GM19455 (cell line): ENCODE measurements at regions not wholly inside any gene's neighbourhood (a gene's known extent, or its start where the extent isn't known, plus 50 kb on each side); places are given as distances from the start of the nearest gene placed in this dataset.

Source experiments
- ATAC-seq: cut with Tn5 transposase; IDR thresholded peaks from one replicate; pipeline ENCODE4 v1.9.1; 2021; ENCODE audit not compliant: unreplicated experiment

GRCh38 chr2:41806286-41806685, 241.5 kb upstream of the PKDCC start:
- no peak for ATAC-seq

DNA sequence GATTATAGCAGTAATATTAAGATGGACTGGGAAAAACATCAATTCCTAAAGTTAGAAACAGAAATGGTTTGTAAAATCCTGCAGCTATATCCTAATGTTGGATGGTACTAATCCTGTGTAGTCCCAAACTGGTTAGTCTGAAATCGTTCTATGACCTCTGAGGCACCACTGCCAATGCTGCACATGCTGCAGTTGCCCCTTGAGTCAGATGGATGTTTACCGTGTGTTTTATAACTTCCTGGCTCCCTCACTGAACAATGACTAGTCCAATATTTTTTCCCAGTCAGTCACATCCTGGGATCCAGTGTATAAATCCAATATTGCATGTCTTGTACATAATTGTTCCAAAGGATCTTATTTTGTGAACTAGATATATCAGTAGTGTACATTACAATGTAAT, 226.7 kb upstream of the PKDCC start:
- no peak for ATAC-seq

DNA sequence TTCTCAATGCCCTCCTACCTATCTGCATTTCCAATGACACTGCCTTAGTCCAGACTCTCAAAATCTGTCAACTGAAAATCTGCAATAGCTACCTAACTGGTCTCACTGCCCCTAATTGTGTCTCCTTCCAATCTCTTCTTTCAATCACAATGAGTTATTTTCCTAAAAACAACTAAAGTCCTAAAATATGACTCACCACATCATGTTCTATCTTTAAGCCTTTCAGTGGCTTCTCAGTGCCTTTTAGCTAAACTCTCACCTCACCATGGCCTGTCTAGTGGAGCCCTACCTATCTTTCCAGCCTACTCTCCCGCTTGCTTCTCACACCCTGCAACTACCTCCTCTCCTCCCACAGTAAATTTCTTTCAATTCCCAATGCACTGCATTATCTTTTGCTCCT, 220.9 kb upstream of the PKDCC start:
- ATAC-seq, result no peak

DNA sequence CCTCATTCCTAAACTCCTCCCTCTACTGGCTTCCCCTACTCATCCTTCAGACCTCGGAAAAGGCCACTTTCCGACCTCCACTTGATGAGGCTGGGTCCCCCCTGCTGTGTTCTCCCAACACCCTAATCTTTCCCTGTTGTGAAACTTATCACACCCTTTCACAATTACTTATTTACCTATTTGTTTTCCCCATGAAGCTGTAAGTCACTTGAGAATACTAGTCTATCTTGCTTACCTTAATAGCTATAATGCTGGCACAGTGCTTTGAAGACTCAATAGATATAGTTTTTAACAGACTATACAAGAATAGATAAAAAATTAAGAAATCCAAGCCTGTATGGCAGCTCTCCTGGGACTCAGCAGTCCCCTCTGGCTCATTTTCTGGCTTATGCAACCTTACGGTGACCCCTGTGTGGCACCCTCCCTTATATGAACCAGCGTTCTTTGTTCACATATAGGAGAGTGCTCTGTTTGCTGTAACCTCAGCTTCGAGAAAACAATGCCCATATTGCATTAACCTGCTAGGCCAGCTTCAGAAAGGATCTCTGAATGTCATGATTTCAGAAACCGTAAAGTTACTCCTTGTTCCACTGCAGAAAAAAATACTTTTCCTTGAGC, 220.4 kb upstream of the PKDCC start:
- no peak for ATAC-seq

DNA sequence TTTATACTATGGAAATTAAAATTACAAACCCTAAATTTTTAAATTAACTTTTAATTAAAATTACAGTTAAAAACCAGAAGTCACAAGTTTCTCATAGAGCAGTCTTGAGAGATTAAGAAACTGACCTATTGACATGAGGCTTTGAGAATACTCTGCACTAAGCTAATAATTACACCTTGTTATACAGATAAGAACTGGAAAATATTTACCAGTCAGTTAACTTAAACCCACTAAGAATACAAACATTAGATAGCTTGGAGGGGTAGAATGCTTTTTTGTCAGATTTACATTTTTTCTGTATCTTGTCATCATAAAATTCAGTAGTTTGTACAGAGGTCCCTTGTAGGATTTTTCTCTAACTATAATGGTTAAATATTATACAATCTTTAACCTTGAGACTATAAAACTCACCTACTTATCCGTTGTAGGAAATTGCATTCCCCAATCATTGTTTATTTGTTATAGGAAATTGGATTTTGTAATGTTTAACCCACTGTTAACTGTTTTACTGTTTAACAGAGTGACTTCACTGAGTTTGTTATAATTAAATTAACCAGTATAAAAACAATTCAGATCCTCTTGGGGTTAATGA, 219.7 kb upstream of the PKDCC start:
- no peak for ATAC-seq

GRCh38 chr2:41829052-41829451, 218.8 kb upstream of the PKDCC start:
- no peak for ATAC-seq

DNA sequence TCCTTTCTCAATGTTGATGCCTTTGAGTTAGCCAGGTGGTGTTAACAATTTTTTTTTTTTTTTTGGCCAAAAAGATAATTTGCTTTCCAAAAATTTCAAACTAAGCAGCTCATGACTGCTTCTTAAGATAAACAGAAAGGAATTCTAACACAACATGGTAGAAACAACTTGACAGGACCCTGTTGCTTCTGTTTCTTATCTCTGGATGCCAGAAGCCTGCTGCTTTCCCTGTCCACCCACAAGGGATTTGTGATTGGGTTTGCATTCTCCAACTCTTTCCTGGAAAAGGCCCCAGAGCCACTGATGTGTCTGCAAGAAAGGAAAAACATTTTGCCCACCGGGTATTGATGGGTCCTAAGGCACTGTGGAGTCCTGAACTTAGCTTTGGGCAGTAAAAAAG, 217.2 kb upstream of the PKDCC start:
- no peak for ATAC-seq

DNA sequence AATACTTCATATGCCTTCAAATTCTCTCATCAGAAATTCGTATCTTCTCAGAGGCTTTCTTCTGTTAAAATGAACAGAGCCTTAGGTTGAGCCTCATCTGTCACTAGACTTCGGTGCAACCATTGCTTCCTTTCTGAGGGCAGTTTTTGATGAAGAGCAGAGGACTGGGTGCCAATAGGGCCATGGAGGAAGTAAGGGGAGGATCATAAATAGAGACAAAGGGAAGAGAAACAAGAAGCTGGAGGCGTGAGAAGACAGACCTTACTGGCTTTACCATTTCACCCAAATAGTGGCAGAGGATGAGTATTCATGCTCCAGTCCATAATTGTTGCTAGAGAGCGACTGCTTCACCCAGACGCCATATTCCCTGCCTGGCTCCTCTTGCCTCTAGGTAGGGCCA, 215.6 kb upstream of the PKDCC start:
- no peak for ATAC-seq

GRCh38 chr2:41835401-41835800, 212.4 kb upstream of the PKDCC start:
- ATAC-seq, result no peak

DNA sequence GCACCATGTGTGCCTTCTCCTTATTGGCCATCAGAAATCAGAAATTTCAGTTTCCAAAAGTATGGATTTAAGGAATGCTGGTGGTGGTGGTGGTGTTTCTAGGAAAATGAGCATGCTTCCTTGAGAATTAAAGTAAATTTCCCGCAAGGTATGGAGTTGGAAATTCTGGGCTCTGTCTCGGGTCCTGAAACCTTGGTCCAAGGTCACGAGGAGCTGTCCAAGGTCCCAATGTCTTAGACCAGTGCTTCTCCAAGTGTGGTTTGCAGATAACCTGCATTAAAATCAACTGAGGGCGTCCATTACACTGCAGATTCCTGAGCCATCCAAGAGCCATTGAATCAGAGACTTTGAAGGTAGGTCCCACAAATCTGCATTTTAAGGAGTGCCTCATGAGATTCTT, 210.9 kb upstream of the PKDCC start:
- ATAC-seq, result no peak

DNA sequence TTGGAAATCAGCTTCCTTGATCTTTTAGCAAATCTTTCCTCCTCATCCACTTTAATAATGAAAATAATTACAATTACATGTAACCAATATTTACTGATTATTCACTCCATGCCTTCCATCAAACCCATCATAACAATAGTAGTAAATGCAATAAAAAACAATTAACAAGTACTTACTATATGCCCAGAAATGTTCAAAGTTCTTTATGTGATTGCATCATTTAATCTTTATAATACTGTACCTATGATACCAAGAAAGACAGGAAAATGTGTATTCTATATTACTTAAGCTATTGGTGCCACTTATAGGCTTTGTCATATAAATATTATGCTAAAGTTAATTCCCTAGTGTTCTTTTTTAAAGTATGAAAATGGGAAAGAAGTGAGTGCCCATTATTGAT, 210.2 kb upstream of the PKDCC start:
- ATAC-seq, result no peak

DNA sequence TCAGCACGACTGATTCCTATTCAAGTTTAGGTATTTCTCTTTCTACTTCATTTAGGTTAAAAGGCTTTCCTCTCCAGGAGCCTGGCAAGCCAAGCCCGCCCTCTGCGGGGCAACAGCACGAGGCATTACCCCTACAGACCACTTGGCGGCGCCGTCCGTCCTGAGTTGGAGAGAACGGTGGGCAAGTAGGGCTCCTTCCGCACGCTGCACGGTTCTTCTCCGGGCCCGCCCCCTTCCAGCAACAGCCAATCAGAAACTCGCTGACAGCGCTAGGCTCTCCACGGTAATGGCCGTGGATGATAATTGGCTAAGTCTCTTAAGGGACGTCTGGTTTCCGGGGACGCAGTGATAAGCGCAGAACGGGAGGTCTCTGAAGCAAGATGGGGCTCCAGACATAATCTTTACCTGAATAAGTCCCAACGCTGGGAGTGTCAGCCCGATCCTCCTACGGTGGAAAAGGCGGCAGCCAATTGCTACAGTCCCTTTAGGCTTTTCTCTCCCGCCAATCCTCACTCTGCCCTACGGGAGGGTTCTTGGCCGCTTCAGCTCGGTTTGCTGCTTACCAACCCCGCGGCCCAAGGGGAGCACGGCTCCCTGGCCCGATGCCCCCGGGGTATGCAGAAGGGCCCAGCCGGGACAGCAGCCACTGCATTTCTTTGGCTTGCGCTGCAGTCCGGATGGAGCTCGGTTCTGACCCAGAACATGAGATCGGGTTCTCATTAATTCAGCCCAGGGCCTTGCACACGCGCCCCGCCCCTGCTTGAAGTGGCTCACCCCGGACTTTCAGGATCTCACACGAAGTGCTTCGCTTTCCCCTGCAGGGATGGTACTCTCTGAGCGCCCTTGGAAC, 206.9 kb upstream of the PKDCC start:
- ATAC-seq, result peak; percentile 100

DNA sequence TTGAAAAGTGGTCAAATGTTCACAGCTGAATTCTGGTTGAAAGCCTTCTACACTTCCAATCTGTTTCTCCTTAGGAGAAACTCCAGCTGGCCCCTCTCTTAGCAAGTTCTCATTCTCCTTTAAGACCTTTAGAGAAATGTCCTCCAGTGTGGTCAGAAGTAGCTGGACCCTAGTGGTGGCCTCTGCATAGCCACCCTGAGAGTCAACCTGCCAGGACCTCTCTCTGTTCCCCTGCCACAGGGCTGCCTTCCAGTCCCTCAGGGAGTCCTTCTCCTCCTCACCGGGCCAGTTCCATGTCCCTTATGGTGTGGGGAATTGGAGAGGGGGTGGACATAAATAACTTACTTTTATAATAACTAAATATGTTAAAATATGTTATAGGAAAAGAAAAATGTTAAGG, 200.9 kb upstream of the PKDCC start:
- ATAC-seq, result no peak

GRCh38 chr2:41847744-41848441, 199.9 kb upstream of the PKDCC start:
- ATAC-seq, result no peak

DNA sequence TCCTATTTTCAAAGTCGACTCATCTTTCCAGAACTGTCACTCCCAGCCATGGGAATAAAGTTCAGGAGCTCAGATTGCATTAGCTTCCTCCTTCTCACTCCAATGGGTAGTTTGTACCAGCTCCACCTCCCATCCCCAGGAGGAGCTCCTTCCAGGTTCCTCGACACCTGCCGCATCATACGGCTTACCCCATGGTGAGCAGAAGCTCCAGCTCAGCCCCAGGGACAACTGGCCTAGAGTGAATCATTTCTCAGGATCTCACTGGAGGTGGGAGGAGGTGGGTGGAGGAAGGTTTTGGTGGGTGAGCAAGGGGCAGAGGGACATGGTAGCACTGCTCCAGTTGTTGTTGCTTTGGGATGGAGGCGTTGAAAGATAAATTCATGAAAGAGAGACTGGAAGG, 196.3 kb upstream of the PKDCC start:
- no peak for ATAC-seq

DNA sequence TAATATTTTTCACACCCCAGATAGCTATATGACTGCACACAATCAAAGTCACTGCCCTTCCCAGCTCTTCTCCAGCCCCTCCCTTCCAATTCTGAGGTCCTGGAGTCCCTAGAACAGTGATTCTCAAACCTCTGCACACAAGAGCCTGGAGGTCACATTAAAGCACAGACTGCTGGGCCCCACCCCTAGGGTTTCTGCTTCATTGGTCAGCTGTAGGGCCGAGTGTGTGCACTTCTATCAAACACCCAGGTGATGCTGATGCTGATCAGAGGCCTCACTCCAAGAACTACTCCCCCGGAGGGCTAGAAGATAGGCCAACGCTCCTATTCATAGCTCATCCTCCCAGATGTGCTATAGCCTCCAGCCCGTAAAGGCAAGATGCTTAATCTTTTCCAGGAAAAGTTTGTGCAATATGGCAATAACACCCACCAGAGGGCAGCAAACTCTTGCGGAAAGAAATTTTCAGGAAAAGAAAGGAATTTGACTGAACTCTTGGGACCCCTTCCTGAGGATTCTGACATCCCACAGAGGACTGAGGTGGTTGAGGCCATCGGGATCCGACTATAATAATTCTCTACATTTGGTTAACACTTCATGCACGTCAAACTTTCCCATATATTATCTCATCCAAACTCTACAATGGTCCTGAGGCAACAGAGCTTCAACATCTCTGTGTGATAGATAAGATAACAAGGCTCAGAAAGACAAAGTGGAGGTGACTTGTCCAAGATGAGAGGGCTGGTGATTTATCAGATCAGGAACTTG, 194.2 kb upstream of the PKDCC start:
- ATAC-seq, result no peak

- no peak for ATAC-seq
These were observed 193.6 kb upstream of the PKDCC start for GRCh38 chr2:41854227-41854626.

- ATAC-seq, result no peak
These were observed 190.9 kb upstream of the PKDCC start for GRCh38 chr2:41856946-41857345.

DNA sequence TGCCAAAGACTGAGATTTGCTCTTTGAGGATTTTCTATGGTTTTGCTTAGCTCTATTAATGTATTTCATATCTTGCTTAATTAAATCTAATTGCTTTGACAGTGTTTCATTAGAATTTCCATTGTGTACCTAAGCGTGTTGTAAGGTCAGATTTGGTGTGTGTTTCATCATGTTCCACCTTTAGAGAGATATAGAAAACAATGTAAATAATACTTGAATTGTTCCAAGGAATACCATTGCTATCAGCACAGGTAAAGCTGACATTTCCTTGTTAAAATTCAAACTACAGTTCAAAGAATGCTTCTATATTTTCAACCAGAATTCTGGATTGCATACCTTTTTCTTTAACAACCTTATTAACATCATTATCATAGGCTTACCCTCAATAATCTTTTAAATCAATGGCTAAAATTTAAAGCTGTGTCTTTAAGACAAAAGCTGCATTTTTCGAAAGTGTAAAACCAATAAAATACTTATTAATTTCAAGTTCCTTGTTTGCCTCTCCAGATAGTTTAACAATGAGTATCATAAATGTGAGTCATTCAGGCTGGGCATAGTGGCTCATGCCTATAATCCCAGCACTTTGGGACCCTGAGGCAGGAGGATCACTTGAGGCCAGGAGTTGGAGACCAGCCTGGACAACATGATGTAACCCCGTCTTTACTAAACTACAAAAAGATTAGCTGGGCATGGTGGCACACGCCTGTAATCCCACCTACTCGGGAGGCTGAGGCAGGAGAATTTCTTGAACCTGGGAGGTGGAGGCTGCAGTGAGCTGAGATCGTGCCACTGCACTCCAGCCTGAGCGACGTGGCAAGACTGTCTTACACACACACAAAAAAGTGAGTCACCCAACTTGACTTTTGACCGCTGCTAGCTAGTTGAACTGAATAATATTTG, 188.0 kb upstream of the PKDCC start:
- no peak for ATAC-seq

- no peak for ATAC-seq
These were observed 184.8 kb upstream of the PKDCC start for GRCh38 chr2:41863062-41863461.
